HPDE6-E6E7 (cell line): ENCODE measurements at regions not wholly inside any gene's neighbourhood (a gene's known extent, or its start where the extent isn't known, plus 50 kb on each side); places are given as distances from the start of the nearest gene placed in this dataset.
"Not testable (repeated sequence)": the region's sequence is repeated elsewhere in the genome, so short reads cannot be mapped to it uniquely, and the experiment has no call there.

Experiments used
- DNase-seq: peaks from one replicate; pipeline ENCODE4 v3.0.0; 2011; ENCODE audit warnings: missing footprints; ENCODE audit errors: extremely low spot score

DNA sequence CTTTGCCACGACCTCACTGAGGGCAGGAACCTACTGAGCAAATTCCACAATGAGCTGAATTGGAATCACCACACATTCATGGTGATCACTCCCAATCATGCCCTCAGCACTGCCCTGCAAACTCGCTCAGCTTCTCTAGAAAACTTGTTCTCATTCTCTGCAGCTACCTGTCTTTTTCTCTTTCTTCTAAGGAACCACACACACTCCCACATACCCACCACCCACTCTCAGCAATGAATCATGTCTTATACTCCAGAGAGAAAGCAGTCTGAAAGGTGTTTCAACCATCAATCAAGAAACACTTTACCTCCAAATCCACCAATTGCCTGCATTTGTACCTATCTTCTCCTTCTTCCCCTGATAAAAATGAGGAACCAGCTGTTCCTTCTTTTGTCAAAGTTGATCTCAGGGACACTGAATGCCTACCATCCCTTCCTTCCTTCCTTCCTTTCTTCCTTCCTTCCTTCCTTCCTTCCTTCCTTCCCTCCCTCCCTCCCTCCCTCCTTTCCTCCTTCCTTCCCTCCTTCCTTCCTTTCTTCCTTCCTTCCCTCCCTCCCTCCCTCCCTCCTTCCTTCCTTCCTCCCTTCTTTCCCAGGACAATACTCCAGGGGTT is 84.6 kb upstream of the SGK1 start:
- no peak for DNase-seq

DNA sequence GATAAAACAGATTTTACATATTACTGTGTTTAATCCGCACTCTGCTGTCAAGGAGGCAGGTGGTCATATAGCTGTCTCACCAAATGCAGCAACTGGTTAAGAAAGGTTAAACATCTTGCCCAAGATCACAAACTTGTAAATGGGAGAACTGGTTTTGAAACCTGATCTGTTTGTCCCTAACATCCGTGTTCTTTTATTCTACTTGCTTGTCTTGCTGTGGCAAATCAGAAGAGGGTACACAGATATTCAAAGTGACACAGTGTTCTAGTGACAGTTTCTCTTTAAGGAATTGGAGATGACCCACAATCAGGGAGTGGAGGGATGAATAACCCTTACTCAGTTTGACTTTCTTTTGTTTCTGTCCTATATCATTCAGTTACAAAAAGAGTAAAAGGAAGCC is 83.0 kb upstream of the SGK1 start:
- DNase-seq: no peak

DNA sequence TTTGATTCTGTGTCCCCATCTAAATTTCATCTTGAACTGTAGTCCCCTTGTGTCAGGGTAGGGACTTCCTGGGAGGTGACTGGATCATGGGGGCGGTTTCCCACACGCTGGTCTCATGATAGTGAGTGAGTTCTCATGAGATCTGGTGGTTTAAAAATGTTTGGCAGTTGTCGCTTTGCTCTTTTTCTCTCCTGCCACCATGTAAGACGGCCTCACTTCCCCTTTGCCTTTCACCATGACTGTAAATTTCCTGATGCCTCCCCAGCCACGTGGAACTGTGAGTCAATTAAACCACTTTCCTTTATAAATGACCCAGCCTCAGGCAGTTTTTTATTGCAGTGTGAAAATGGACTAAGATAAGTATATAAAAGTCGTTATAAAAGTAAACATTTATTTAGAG is 80.5 kb upstream of the SGK1 start:
- no peak for DNase-seq

- DNase-seq: no peak
Observed at GRCh38 chr6:134397676-134398075, 79.8 kb upstream of the SGK1 start.

DNA sequence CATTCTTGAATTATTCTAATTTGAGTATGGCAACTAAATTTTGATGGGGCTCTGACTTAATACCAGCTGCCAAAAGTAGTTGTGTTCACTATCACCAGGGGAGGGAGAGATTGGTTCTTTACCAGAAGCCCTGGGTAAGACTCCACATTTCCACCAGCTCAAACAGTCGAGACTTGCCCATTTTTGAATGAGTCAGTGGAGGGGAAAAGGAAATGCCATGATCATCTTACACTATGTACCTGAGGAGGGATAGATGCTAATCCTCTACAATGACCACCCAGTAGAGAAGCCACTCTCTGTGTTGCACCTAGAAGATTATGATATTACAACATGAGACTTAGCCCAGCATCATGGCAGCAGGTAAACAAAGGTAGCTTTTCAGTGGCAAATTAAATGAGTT is 77.0 kb upstream of the SGK1 start:
- peak; percentile 40 for DNase-seq

GRCh38 chr6:134394208-134394607 is 76.3 kb upstream of the SGK1 start:
- DNase-seq: no peak

DNA sequence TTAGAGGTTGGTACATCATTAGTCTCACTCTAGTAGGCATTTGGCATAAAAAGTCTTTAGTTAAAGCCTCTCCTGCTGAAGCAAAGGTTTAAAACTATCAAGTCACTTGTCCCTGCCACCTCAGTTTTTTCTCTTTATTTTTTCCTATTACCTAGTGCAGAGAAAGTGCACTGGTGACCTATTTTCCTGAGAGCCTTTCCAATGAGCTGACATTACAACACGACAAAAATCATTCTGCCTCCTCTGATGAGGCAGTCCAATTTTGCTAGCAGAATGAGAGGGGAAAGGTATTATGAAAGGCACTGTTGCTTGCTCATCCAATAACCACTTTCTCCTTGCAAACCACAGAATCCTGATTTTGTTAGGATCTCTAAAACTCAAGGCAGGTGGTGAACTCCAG is 73.3 kb upstream of the SGK1 start:
- DNase-seq: no peak

DNA sequence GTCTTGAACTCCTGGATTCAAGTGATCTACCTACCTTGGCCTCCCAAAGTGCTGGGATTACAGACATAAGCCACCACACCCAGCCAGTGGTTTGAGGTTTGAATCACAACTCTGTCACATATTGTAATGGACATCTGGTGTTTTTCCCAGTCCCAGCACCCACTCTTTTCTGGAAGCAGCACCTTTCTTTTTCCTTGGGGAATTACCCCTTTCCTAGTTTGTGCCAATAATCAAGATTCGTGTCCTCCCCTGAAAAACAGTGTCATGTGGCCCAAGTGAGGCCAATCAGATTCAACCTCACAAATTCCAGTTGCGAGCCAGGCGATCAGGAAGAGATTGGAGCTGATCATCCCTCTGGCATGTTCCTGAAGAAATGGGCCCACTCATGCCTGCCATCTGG is 71.7 kb upstream of the SGK1 start:
- no peak for DNase-seq

GRCh38 chr6:134389129-134389528 is 71.2 kb upstream of the SGK1 start:
- DNase-seq: no peak

DNA sequence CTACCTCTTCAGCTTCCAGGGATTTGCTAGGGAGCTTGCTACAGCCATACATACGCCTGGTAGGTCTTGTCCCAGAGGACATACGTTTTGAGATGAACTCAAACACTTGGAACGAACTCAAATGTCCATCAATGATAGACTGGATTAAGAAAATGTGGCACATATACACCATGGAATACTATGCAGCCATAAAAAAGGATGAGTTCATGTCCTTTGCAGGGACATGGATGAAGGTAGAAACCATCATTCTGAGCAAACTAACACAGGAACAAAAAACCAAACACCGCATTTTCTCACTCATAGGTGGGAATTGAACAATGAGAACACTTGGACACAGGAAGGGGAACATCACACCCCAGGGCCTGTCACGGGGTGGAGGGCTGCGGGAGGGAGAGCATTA is 68.6 kb upstream of the SGK1 start:
- DNase-seq: not testable (repeated sequence)

- DNase-seq: no peak
Observed at GRCh38 chr6:134381959-134382358, 64.0 kb upstream of the SGK1 start.

DNA sequence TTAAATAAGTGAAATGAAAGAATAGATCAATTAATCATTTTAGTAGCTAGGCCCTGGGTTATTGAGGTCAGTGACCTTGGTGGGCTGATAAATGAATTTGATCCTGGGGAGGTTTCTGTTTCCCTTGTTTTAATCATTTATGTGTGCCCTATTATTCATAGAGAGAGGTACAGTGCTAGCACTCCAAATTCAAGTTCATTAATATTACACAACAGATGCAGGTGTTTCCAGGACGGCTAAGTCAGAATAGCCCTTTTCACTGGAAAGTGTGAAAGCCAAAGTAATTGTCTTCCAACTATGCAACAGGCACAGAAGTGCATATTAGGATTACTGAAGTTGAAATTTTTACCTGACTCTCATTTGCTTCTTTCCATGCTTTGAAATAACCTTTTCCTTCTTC is 61.7 kb upstream of the SGK1 start:
- no peak for DNase-seq

GRCh38 chr6:134379076-134379475 is 61.2 kb upstream of the SGK1 start:
- peak; percentile 69 for DNase-seq

DNA sequence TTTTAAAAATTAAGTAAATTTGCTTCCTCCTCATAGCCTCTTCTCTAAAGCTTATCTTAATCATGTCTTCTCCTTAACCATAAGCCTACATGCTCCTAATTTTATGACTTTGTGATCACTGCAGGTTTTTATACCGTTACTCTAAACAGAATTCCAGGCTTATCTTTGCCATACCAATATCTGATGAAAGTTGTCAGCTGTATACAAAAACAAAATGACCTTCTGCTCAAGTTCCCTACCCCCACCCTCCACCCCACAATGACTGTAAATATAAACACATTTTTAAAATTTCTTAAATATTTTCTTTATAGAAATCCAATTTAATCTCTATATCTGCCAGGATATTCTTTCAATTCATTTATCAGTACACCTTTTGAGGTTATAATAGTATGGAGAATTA is 60.5 kb upstream of the SGK1 start:
- no peak for DNase-seq

DNA sequence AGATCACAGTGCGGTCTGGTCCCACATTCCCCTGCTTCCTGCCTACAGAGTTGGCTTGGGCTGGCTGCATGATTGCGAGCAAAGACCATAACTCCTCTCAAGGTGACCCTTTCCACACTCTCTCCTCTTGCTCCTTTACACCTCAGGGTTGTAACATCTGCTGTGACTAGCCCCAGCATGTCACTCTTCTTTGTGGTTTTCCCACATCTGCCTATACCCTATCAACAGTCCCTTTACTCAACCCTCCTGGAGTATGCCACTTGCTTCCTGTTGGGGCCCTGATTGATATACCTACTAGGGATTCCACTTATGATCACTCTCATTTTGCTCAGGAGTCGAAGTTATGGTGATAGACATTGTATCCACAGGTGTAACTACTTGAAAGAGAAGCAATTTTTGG is 58.9 kb upstream of the SGK1 start:
- no peak for DNase-seq

DNA sequence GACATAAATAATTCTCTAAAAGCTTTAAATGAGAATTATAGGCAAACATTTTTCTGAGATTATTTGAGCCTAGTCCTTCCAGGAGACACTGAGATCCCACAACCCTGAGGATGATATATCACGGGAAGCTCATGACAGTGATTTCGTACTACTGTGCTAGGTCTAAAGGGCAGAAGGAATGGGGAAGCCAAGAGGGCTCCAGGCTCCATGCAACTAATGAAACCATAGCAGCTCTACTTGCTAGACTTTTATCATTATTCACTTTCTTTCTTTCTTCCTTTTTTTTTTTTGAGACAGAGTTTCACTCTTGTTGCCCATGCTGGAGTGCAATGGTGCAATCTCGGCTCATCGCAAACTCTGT is 57.3 kb upstream of the SGK1 start:
- no peak for DNase-seq

GRCh38 chr6:134374491-134375219 is 56.7 kb upstream of the SGK1 start:
- DNase-seq: no peak

DNA sequence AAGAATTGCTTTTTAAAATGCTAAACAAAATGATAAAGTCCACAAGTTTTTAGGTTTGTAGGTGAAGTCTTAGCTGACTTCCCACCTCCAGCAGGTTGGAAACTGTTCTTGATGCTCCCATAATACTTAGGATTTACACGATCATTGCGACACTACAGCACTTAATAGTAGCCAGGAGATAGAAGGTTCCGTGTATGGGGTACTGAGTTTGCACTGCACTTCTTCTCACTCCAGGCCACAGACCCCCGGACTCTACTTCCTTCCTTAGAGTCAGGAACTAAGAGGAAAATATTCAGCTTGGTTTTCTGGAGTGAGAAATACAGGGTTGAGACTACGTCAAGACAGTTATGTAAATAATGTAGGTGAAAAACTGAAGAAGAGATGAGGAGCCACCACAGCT is 56.1 kb upstream of the SGK1 start:
- no peak for DNase-seq

- peak; percentile 46 for DNase-seq
Observed at GRCh38 chr6:134373282-134373922, 55.5 kb upstream of the SGK1 start.

GRCh38 chr6:134372603-134373281 is 54.8 kb upstream of the SGK1 start:
- no peak for DNase-seq

GRCh38 chr6:134368670-134369069 is 50.8 kb upstream of the SGK1 start:
- DNase-seq: no peak
